HG02610 (cell line): ENCODE measurements at regions not wholly inside any gene's neighbourhood (a gene's known extent, or its start where the extent isn't known, plus 50 kb on each side); places are given as distances from the start of the nearest gene placed in this dataset.

Source experiments
- ATAC-seq: cut with Tn5 transposase; IDR thresholded peaks from one replicate; pipeline ENCODE4 v1.9.1; 2021; ENCODE audit warnings: mild to moderate bottlenecking, moderate library complexity; ENCODE audit not compliant: unreplicated experiment

- ATAC-seq, result no peak
Observed at GRCh38 chr7:10222976-10223375, 750.7 kb upstream of the PHF14 start.

- ATAC-seq, result no peak
Observed at GRCh38 chr7:10225275-10225674, 748.4 kb upstream of the PHF14 start.

GRCh38 chr7:10237306-10237705 lies 736.4 kb upstream of the PHF14 start:
- no peak for ATAC-seq

DNA sequence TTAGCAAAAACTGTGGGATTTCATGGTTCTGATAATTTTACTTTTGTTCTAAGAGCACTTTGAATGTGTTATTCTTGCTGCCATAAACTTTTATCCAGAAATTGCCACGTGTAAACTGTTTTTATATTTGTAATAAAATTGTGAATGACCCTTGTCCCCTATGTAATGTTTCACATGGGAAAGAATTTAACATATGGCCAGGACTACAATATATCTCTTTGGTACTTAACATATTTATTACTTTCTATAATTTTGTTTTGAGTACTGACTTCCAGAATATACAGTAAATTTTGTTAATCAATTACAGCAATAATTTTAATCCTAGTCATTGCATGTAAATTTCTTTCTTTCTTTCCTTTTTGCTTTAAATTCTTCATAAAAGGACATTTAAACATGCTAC lies 735.0 kb upstream of the PHF14 start:
- no peak for ATAC-seq

- no peak for ATAC-seq
Observed at GRCh38 chr7:10239695-10240345, 733.9 kb upstream of the PHF14 start.

DNA sequence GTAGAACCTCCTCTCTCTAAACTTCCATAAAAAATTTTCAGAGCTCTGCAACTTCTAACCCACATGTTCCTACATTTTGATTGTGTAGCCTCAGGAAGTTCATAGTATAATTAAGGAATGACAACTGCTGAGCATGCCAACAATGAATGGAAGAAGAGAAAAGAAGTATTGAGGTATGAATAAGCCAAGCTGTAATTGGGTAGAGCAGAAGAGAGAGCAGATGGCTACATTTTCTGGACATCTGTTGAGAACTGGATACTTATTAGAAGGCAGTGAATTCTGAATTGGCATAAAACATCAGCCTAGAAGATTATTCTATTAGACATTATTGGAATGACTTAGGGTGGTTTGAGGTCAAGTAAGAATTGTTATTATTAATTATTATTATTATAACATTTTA lies 728.3 kb upstream of the PHF14 start:
- no peak for ATAC-seq

GRCh38 chr7:10257438-10257837 lies 716.2 kb upstream of the PHF14 start:
- ATAC-seq, result no peak

GRCh38 chr7:10266976-10267375 lies 706.7 kb upstream of the PHF14 start:
- ATAC-seq, result no peak

GRCh38 chr7:10268034-10268433 lies 705.6 kb upstream of the PHF14 start:
- no peak for ATAC-seq

DNA sequence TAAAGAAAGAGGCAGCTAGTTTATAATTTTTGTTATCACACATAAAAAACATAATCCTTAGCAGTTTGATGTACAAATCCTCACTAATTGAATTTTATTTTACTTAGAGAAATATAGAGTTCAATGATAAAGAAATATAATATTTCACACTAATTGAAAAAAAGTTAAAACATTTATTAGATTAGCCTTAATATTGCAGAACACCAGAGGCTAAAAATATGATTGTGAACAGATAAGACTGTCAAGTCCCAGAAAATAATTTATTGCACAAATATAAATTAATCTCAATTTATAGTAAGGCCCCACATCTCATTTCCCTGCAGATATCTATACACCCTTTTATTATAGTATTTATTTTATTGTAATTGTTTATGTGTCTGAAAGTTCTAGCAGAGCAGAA lies 690.8 kb upstream of the PHF14 start:
- no peak for ATAC-seq

DNA sequence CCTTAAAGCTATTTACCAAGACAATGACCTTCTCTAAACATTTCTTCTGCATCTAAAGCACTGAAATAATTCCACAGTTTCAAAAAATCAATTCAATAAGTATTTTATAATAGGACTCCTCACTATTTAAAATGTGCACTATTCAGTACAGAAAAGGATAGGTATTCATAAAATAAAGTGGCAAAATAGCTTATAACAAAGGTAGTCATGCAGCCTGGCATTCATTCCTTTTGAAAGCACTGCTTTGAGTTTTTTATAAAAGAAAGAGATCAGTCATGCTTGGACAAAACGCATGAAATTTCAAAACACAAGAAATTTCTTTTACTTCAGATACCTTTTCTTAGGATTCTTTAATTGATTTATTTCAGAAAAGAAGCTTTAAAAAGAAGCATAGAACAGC lies 689.7 kb upstream of the PHF14 start:
- ATAC-seq, result no peak

DNA sequence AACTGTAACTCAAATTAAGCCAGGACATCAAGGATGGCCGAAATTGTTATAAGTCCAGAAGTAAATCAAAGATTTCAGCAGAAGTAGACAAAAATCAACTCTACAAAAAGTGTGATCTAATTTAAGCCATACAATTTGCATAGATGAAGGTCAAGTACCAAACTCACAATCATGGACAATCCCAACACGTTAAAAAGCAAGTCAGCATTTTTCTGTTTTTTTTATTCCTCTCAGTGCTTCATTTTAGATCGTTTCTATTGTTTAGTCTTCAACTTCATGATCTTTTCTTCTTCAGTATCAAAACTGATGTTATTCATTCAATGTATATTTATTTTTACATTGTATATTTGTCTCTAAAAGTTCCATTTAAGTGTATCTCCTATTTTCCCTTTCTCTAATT lies 674.3 kb upstream of the PHF14 start:
- no peak for ATAC-seq

DNA sequence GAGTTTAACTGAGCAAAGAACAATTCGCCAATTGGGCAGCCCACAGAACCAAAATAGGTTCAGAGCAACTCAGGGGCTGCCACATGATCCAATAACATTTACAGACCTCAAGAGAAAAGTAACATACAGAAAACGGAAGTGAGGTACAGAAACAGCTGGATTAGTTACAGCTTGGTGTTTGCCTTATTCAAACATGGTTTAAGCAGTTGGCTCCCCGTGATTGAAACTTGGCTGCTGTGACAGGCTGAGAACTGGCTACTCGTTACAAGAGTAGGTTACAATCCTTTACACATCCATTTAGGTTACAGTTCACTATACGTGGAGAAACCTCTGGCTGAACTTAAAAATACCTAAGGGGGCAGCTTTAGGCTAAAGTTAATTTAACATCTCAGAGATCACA lies 673.1 kb upstream of the PHF14 start:
- ATAC-seq, result no peak

DNA sequence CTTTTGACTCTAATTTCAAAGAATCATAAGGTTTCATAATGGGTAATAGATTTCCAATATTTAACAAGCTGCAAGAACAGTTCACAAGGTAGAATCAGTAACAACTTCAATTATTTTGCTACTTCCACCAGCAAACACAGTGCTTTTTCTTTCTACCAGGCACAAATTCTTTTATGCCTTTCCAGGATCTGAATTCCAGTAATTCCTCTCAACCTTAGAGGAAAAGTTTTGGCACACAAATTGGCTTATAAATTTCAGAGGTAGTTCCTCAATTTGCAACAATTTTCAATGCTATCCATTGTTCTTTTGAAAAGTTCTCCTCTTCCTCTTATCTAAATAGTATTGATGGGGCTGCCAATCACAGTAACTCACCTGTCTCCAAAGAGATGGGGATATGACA lies 665.4 kb upstream of the PHF14 start:
- no peak for ATAC-seq

DNA sequence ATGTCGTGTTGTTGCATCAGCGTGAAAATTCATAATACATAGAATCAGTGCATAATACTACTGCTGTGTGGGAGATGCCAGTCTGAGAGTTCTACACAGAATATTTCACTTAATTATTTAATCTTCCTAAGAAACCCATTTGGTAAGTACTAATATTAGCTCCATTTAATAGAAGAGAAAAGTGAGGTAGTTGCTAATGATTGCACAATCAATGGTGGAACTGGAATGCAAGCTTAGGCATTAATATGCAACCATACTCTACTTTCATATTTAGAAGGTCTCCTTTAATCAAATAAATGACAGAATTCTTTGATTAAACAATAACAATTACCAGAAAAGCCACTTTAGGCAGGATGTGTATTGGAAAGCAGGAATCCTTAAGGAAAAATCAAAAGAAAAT lies 660.7 kb upstream of the PHF14 start:
- no peak for ATAC-seq

- no peak for ATAC-seq
Observed at GRCh38 chr7:10315881-10316280, 657.8 kb upstream of the PHF14 start.

DNA sequence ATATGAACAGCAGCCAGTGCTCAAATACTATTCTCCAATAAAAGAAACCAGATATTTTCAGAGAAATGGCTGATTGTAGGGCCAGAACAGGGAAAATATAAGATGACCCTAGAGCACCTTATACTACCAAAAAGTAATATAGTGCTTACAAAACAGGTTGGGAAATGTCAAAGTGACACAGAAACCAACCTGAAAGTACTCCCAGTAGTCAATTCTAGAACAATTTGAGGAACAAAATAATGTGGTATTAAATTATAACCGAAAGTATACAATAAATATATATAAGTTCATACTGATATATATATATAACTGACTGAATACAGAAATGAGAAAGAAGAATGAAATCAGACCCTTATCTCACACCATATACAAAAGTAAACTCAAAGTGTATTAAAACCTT lies 657.2 kb upstream of the PHF14 start:
- ATAC-seq, result no peak

GRCh38 chr7:10325395-10325794 lies 648.3 kb upstream of the PHF14 start:
- ATAC-seq, result no peak

- no peak for ATAC-seq
Observed at GRCh38 chr7:10343108-10343507, 630.6 kb upstream of the PHF14 start.

- no peak for ATAC-seq
Observed at GRCh38 chr7:10346032-10346431, 627.6 kb upstream of the PHF14 start.

GRCh38 chr7:10355816-10356215 lies 617.9 kb upstream of the PHF14 start:
- ATAC-seq, result no peak

DNA sequence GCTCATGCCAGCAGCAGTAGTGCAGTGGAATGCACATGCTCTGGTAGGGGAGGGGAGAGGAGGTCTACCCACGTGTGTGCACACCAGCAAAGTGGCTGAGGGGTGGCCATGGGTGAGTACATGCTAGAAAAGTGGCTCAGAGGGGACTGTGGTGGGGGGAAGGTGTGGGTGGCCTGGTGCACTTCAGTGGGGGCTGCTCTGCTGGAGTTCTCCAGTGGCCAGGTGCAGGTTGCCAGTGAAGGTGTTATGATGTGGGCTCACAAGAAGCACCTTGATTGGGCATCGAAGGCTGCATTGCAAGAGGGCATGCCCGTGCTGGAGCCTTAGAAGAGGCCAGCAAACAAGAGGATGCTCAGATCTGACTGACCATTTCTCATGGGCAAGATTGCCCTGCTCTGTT lies 613.6 kb upstream of the PHF14 start:
- no peak for ATAC-seq

DNA sequence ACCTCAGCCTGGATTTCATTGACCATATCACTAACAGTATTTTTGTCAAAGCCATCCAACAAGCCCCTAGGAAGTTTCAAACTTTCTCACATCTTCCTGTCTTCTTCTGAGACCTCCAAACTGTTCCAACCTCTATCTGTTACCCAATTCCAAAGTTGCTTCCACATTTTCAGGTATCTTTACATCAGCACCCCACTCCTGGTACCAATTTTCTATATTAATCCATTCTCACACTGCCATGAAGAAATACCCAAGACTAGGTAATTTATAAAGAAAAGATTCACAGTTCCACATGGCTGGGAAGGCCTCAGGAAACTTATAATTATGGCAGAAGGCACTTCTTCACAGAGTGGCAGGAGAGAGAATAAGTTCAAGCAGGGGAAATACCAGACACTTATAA lies 571.9 kb upstream of the PHF14 start:
- ATAC-seq, result no peak
